OCI-LY1 (cell line): ENCODE measurements at regions not wholly inside any gene's neighbourhood (a gene's known extent, or its start where the extent isn't known, plus 50 kb on each side); places are given as distances from the start of the nearest gene placed in this dataset.

Experiments used
- CTCF ChIP-seq: fragments of 200-600 bp; sonication (generic), shearing (Covaris generic); IDR thresholded peaks from 2 replicates; pipeline ENCODE4 v1.5.1; 2017; ENCODE audit warnings: mild to moderate bottlenecking, antibody characterized with exemption, low read length, moderate library complexity, mixed read lengths
- EZH2 ChIP-seq: fragments of 200-600 bp; sonication (generic), shearing (Covaris generic); IDR thresholded peaks from 2 replicates; pipeline ENCODE4 v1.8.0; 2017; ENCODE audit warnings: borderline replicate concordance, mixed run types, mild to moderate bottlenecking, antibody characterized with exemption, low read length, moderate library complexity, mixed read lengths

GRCh38 chr10:90450797-90451196 lies 407.0 kb downstream of the HTR7 start:
- TF ChIP-seq EZH2 = no peak
- TF ChIP-seq CTCF = no peak
